ENCODE measurements at regions not wholly inside any gene's neighbourhood (a gene's known extent, or its start where the extent isn't known, plus 50 kb on each side); places are given as distances from the start of the nearest gene placed in this dataset.

DNA sequence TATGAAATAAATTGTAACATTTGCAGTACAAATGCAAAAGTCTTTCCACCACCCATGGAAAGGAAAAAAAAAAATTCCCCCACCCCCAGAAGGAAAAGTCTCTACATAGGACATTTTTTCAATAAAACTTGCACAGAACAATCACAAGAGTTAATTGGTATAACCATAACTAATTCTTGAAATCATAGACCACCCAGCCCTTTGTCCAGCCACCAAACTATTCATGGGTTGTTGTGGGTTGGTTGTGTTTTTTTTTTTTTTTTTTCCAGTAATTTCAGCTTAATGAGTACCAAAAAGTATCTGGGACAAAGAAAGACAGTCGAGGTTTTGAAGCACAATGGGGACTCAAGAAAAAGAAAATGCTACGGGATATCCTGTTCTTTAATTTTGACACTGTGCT is 355.0 kb upstream of the ROBO2 start:
- Mint-ChIP-seq H3K9me3 (ENCODE audit: unreplicated experiment) (no peaks in the 10 kb centered on the region), H3K27me3 (ENCODE audit: unreplicated experiment) (no peaks in the 10 kb centered on the region), H3K4me1 (ENCODE audit: unreplicated experiment) (peaks cover 16% of the 10 kb centered on the region), H3K4me3 (ENCODE audit: unreplicated experiment) (no peak overlapping the region), H3K36me3 (ENCODE audit: low read depth, unreplicated experiment) (no peaks in the 10 kb centered on the region), H3K27ac (ENCODE audit: unreplicated experiment) (no peak overlapping the region)
- TF ChIP-seq, protein P1, sequence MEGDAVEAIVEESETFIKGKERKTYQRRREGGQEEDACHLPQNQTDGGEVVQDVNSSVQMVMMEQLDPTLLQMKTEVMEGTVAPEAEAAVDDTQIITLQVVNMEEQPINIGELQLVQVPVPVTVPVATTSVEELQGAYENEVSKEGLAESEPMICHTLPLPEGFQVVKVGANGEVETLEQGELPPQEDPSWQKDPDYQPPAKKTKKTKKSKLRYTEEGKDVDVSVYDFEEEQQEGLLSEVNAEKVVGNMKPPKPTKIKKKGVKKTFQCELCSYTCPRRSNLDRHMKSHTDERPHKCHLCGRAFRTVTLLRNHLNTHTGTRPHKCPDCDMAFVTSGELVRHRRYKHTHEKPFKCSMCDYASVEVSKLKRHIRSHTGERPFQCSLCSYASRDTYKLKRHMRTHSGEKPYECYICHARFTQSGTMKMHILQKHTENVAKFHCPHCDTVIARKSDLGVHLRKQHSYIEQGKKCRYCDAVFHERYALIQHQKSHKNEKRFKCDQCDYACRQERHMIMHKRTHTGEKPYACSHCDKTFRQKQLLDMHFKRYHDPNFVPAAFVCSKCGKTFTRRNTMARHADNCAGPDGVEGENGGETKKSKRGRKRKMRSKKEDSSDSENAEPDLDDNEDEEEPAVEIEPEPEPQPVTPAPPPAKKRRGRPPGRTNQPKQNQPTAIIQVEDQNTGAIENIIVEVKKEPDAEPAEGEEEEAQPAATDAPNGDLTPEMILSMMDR (IDR thresholded peaks at IDR 0.05; ENCODE audit: unreplicated experiment), result no peak
- no peak for DNase-seq (ENCODE audit: low spot score)

DNA sequence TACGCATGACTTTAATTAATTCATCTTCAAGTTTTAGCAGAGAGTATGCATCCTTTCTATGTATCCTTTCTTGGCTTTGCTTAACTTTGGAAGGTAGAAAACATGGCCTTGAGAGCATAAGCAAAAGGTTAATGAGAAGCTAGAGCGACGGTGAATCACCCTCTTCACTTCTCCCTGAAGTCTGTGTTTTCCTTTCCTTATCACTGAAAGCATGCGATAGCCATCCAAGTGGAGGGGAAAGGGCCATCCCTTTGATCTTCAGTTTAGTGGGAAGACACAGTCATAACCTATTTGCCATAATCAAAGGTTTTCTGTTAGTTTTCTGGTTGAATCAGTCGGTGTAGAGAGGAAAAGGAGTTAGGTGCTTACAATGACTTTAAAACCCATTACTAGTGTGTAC is 354.0 kb upstream of the ROBO2 start:
- peaks cover 16% of the 10 kb centered on the region for H3K4me1 Mint-ChIP-seq (ENCODE audit: unreplicated experiment)
- no peaks in the 10 kb centered on the region for H3K9me3 Mint-ChIP-seq (ENCODE audit: unreplicated experiment)
- DNase-seq (ENCODE audit: low spot score), result no peak
- H3K27me3 Mint-ChIP-seq (ENCODE audit: unreplicated experiment), result no peaks in the 10 kb centered on the region
- H3K4me3 Mint-ChIP-seq (ENCODE audit: unreplicated experiment), result no peak overlapping the region
- TF ChIP-seq, protein P1 (IDR thresholded peaks at IDR 0.05; ENCODE audit: unreplicated experiment), result no peak
- H3K27ac Mint-ChIP-seq (ENCODE audit: unreplicated experiment), result peak overlapping the region; percentile 73
- H3K36me3 Mint-ChIP-seq (ENCODE audit: low read depth, unreplicated experiment), result no peaks in the 10 kb centered on the region

GRCh38 chr3:76687019-76687418 is 352.9 kb upstream of the ROBO2 start:
- Mint-ChIP-seq H3K27ac (ENCODE audit: unreplicated experiment) (no peak overlapping the region), H3K27me3 (ENCODE audit: unreplicated experiment) (no peaks in the 10 kb centered on the region), H3K4me3 (ENCODE audit: unreplicated experiment) (no peak overlapping the region), H3K36me3 (ENCODE audit: low read depth, unreplicated experiment) (no peaks in the 10 kb centered on the region), H3K9me3 (ENCODE audit: unreplicated experiment) (no peaks in the 10 kb centered on the region), H3K4me1 (ENCODE audit: unreplicated experiment) (peaks cover 16% of the 10 kb centered on the region)
- TF ChIP-seq, protein P1 (IDR thresholded peaks at IDR 0.05; ENCODE audit: unreplicated experiment), result no peak
- no peak for DNase-seq (ENCODE audit: low spot score)

- Mint-ChIP-seq H3K4me3 (ENCODE audit: unreplicated experiment) (no peak overlapping the region), H3K9me3 (ENCODE audit: unreplicated experiment) (no peaks in the 10 kb centered on the region), H3K4me1 (ENCODE audit: unreplicated experiment) (no peaks in the 10 kb centered on the region), H3K36me3 (ENCODE audit: low read depth, unreplicated experiment) (no peaks in the 10 kb centered on the region), H3K27ac (ENCODE audit: unreplicated experiment) (no peak overlapping the region), H3K27me3 (ENCODE audit: unreplicated experiment) (peaks cover 1% of the 10 kb centered on the region)
- TF ChIP-seq, protein P1 (IDR thresholded peaks at IDR 0.05; ENCODE audit: unreplicated experiment), result no peak
- no peak for DNase-seq (ENCODE audit: low spot score)
These were observed 345.8 kb upstream of the ROBO2 start for GRCh38 chr3:76694063-76694462.

DNA sequence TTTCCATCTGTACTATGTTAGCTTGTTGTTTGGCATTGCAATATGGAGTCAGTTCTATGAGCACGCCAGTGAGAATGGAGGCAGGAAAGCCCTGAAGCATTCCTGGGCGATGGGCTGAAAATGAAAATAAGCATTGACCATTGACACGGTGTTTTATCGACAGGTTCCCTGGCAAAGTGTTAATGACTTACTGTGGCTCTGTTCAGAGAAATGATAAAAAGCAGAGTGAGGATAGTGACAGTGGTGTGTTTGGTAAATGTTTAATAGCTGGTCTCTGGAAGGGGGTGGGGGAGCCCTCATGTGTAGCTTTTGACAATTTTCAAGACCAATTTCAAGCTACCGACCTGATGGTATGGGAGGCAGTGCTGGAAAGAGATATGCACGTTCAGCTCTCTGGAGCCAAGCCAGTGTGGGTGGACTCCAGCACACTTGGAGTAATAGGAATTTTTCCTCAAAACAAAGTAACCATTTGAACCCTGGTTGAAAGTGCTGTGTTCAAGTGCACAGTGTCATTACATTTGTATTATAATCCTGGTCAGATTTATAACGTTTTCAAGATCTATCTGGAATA is 341.7 kb upstream of the ROBO2 start:
- TF ChIP-seq, protein P1 (IDR thresholded peaks at IDR 0.05; ENCODE audit: unreplicated experiment), result no peak
- peaks cover 1% of the 10 kb centered on the region for H3K27me3 Mint-ChIP-seq (ENCODE audit: unreplicated experiment)
- no peaks in the 10 kb centered on the region for H3K9me3 Mint-ChIP-seq (ENCODE audit: unreplicated experiment)
- DNase-seq (ENCODE audit: low spot score), result no peak
- H3K36me3 Mint-ChIP-seq (ENCODE audit: low read depth, unreplicated experiment), result no peaks in the 10 kb centered on the region
- H3K4me3 Mint-ChIP-seq (ENCODE audit: unreplicated experiment), result no peak overlapping the region
- H3K27ac Mint-ChIP-seq (ENCODE audit: unreplicated experiment), result no peak overlapping the region
- H3K4me1 Mint-ChIP-seq (ENCODE audit: unreplicated experiment), result peaks cover 9% of the 10 kb centered on the region

Data from endothelial cell (in vitro differentiated cells).